Anterior cingulate cortex (tissue), 58 donors: ENCODE measurements at regions not wholly inside any gene's neighbourhood (a gene's known extent, or its start where the extent isn't known, plus 50 kb on each side); places are given as distances from the start of the nearest gene placed in this dataset.

ENCODE experiments used
- DNase-seq, 58 donors: peaks; one replicate each; lab custom pipeline; 2025; lab: John Stamatoyannopoulos, UW

DNA sequence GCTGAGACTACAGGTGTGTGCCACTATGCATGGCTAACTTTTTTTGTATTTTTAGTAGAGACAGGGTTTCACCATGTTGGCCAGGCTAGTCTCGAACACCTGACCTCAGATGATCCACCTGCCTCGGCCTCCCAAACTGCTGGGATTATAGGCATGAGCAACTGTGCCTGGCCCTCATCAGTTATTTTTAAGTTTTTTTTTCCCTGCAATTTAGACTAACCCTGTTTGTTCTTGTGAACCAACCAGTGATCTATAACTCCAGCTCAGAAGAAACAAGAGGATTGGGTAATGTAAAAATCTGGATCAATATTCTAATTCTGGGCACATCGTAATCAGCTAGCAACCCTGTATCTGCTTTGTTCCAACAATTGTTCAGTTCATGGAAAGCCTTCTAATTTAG lies 155.7 kb downstream of the NXNL2 start:
- no peak for DNase-seq

DNA sequence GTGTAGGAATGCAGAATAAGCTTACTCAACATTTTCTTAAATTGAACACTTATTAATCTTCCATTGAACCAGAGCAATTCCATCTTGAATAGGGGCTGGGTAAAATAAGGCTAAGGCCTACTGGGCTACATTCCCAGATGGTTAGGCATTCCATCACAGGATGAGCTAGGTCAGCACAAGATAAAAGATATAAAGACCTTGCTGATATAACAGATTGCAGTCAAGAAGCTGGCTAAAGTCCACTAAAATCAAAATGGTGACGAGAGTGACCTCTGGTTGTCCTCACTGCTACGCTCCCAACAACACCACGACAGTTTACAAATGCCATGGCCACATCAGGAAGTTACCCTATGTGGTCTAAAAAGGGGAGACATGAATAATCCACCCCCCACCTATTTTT lies 156.1 kb downstream of the NXNL2 start:
- DNase-seq = no peak

DNA sequence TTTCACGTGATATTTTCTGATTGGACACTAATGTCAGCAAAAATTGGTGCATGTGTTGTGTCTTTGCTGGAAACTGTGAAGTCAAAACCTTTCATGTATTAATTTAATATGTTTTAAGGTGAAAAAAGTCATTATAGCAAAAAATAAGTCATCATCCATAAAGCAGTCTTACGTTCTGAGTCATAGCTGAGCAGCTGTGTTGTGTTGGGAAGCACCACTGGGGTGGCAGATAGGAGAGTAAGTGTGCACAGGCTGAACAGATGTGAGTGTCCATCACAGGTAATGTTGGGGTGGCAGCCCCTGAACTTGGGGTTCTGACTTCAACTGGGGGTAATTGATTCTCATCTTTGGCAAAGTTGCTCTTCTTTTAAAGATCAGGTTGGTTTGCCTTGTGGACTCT lies 156.8 kb downstream of the NXNL2 start:
- no peak for DNase-seq

DNA sequence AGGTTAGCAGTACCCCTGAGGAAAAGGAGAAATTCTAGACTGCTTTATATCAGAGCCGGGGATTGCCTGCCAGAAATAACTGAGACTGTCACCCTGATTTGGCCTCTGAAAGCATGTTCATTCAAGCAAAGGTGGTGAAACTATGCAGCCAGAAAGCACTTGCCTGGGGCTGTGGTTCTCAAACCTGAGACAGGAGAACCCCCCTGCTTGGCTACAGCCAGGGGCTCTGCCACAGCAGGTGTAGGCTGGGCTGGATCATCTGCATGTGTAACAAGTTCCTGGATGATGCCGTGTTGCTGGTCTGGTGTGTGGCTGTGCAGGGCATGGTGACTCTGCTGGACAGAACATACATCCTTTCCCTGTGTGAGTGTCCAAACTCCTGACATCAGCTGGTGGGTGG lies 157.8 kb downstream of the NXNL2 start:
- no peak for DNase-seq

DNA sequence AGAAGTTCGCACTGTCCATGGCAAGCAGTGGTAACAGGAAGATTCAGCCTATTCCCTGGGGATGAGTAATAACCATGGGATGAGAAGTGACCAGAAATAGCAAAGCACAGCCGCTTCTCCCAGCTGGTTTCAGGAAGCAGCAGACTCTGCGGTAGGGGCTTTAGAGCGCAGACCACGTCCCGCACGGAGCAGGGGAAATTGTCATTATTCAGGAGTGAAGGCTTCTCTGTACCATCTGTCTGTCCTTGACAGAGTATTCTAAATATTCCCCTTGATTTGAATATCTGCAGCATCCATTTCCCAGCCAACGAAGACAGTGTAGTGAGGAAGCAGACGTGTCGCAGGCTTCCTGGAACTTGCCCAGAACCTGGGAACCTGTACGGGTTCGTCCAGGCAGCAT lies 159.6 kb downstream of the NXNL2 start:
- DNase-seq = peak in 34 of 58 donors; percentile 7 to 81 (median 42)

DNA sequence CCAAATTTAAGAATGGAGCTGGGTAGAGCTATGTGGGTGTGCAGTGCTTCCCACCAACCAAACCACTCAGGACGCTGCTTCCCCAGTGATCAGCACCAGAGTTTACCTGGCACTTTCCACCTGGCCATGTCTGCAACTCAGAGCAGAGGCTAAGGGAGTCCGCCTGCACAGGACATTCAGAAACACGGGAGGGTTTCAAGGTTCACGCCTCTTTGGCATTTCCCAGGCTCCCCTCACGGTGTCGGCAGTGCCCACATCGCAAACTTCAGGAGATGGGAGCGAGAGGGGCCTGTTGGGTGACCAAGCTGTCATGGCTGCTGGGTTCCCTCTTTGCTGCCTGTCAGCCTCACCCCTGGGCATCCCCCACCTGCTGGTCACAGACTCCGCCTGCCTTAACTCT lies 161.5 kb downstream of the NXNL2 start:
- no peak for DNase-seq

DNA sequence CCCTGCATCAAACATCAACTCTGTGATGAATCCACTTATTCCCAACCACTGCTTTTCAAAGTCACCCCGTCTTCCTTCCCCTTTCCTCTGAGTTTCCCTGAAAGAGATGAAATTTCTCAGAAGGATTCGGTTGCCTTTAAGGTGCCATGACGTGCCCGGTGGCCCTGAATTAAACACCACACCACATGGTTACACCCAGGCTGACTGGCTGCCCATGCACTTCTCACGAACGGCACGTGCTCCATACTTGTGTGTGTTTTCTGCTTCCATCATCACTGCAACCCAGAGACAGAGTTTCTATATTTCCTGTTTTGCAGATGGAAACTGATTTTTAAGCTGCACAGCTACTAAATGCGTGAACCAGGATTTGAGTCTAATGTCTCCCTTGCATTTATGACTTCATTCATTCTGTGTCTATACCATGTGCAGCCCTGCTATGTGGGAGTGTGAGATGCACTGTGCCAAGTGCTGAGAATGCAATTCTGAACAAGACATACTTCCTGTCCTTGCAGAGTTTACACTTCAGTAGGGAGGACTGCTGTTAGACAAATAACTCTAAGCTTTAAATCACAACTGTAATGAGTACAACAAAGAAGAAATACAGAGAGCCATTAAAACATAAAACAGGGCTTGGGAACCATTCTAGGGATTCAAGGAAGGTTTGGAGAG lies 162.9 kb downstream of the NXNL2 start:
- DNase-seq = peak in 2 of 58 donors; percentile 36 to 45

DNA sequence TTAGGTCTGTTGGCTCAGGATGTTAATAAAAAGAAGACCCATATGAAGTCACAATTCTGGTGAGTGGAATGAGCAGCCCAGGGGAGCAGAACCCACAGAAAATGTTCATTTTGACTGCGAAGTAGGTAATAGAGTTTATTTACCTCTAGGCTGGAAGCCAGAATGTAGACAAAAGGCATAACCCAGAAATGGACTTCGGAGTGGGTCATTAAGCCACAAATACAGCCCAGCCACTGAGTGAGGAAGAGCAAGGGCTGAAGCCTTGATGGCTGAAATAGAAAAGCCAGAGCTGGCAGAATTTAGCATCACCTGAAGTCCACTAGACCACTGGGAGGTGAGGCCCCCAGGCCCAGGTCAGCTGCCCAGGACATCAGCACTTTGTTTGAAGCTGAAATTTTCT lies 168.0 kb downstream of the NXNL2 start:
- no peak for DNase-seq

- DNase-seq = no peak
Measured at GRCh38 chr9:88706193-88707113, 171.5 kb downstream of the NXNL2 start.

- DNase-seq = no peak
Measured at GRCh38 chr9:88710449-88710848, 175.5 kb downstream of the NXNL2 start.

- DNase-seq = no peak
Measured at GRCh38 chr9:88711719-88712118, 176.7 kb downstream of the NXNL2 start.

DNA sequence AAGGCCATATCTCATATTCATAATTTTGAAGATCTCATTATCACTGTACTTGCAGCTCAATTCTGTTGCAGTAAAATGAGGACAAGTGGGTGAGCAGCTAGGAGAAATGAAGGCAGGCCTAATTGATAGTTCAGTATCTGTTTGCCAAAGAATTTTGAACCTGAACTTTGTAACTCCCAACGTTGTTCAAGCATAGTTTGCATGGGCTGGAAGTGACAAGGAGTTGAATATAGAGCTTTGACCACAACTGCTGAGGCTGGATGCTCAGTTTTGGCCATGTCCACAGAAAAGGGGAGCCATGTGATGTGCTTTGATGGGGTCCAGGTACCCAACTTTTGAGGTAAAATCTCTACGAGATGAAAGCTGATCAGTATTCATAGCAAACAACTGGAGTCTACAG lies 177.5 kb downstream of the NXNL2 start:
- no peak for DNase-seq

DNA sequence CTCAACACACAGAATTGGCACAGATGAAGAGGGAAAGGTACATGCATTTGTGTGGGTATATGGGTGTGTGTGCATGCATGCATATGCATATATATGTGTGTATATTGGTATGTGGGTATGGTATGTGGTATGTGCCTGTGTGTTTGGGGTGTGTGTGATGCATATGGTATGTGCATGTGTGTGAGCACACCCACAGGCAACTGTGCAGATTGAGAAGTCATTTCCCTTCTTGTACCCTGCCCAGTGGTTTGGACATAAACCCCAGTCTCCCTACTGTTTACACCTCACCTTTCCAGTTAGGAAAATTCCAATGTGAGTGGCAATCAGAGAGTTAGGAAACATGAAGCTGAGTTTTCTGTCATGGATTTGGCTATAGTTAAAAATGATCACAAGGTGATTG lies 178.0 kb downstream of the NXNL2 start:
- no peak for DNase-seq

GRCh38 chr9:88716596-88717290 lies 181.8 kb downstream of the NXNL2 start:
- DNase-seq = no peak

- DNase-seq = no peak
Measured at GRCh38 chr9:88721025-88721424, 186.0 kb downstream of the NXNL2 start.

DNA sequence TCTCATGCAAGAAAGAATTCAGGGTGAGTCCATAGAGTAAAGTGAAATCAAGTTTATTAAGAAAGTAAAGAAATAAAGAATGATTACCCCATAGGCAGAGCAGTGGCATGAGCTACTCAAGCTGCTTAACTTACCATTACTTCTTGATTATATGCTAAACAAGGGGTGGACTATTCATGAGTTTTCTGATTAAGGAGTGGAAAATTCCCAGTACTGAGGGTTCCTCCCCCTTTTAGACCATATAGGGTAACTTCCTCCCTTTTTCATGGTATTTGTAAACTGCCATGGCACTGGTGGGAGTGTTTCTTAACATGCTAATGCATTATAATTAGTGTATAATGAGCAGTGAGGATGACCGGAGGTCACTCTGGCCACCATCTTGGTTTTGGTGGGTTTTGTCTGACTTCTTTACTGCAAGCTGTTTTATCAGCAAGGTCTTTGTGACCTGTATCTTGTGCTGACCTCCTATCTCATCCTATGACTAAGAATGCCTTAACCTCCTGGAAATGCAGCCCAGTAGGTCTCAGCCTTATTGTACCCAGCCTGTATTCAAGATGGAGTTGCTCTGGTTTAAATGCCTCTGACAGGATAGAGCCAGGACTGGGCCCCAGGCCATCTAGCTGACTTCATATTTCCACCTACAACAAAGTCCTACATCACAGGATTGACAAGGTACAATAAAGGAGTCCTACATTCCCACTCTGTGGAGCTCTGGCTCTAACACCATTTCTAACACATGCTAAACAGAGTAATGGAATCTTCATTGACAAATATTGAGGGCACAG lies 186.7 kb downstream of the NXNL2 start:
- no peak for DNase-seq

GRCh38 chr9:88722753-88723152 lies 187.8 kb downstream of the NXNL2 start:
- DNase-seq = peak in 1 of 58 donors; percentile 2

DNA sequence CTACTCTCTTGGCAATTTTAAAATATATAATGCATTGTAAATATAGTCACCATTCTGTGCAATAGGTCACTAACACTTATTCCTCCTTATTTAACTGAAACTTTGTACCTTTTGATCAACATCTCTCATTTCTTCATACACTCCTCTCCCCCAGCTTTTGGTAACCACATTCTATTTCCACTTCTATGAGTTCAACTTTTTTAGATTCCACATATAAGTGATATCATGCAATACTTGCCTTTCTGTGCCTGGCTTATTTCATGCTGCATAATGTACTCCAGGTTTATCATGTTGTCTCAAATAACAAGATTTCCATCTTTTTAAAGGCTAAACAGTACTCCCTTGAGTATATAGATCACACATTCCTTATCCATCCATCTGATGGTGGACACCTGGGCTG lies 188.8 kb downstream of the NXNL2 start:
- DNase-seq = no peak

DNA sequence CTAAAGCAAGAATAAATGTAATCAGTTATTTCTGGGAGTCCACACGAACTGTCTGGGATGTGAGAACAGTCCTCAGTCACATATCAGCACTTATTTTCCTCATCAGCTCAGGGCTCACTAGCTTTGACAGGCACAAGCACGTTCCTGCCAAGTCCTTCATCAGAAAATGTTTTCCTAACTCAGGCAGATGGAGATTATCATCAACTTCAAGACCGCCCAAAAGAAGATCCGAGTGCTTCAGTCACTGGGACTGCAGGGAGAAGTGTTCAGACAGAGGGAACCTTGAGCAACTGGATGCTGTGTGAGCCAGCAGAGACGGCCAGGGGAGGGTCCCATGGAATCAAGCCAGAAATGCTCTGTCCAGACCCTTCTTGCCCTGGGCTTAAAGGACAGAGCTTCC lies 189.4 kb downstream of the NXNL2 start:
- no peak for DNase-seq

- DNase-seq = no peak
Measured at GRCh38 chr9:88725300-88726019, 190.5 kb downstream of the NXNL2 start.
